Right cardiac atrium (tissue), 5 donors: ENCODE measurements at regions not wholly inside any gene's neighbourhood (a gene's known extent, or its start where the extent isn't known, plus 50 kb on each side); places are given as distances from the start of the nearest gene placed in this dataset.

Source experiments
- ATAC-seq, 2 donors: fragments of 200-7000 bp; cut with Tn5 transposase; one replicate each; pipeline versions ENCODE4 v1.8.0 to v1.9.1; 2020; ENCODE audit warnings: moderate library complexity in 2 of 2, mild to moderate bottlenecking in 1 of 2
- DNase-seq, 3 donors: peaks; one replicate each; pipeline ENCODE4 v3.0.0-alpha.2; 2020
- H3K27ac ChIP-seq: one replicate; pipeline ENCODE4 v1.5.1; 2013; ENCODE audit warnings: mild to moderate bottlenecking, low read length, control low read depth, moderate library complexity
- H3K27me3 ChIP-seq: one replicate; pipeline ENCODE4 v1.6.1; 2013; ENCODE audit not compliant: control insufficient read depth, insufficient read depth
- H3K4me1 ChIP-seq: one replicate; pipeline ENCODE4 v1.6.1; 2013; ENCODE audit warnings: low read length; ENCODE audit not compliant: control insufficient read depth, insufficient read depth
- H3K4me3 ChIP-seq: one replicate; pipeline ENCODE4 v1.5.1; 2013; ENCODE audit warnings: low read length, control low read depth
- H3K9me3 ChIP-seq: one replicate; pipeline ENCODE4 v1.6.1; 2013; ENCODE audit warnings: low read length; ENCODE audit not compliant: control insufficient read depth
- WGBS: extraction: QIAGEN DNeasy Blood & Tissue Kit; methylation state at CpG from one replicate; pipeline ENCODE4 v1.1.7; 2013; 5-methylcytosine and 5-hydroxymethylcytosine counted together
- intact Hi-C, 4 donors: fragments of 100-400 bp; cut with DNase I; formaldehyde crosslinking; loops; one replicate each; pipeline versions ENCODE4 v1.11.0 to v1.14.0; 2022 to 2023
- donor health status: healthy with polysubstance abuse.
- donor health status: DM: no; HTN: yes; CAD: no.
- donor health status: DM: no; HTN: no; CAD: no.
- donor health status: DM: no; HTN: yes; CAD: no; lungs with severe emphysema.
- donor health status: DM: yes; HTN: yes; CAD: no.

DNA sequence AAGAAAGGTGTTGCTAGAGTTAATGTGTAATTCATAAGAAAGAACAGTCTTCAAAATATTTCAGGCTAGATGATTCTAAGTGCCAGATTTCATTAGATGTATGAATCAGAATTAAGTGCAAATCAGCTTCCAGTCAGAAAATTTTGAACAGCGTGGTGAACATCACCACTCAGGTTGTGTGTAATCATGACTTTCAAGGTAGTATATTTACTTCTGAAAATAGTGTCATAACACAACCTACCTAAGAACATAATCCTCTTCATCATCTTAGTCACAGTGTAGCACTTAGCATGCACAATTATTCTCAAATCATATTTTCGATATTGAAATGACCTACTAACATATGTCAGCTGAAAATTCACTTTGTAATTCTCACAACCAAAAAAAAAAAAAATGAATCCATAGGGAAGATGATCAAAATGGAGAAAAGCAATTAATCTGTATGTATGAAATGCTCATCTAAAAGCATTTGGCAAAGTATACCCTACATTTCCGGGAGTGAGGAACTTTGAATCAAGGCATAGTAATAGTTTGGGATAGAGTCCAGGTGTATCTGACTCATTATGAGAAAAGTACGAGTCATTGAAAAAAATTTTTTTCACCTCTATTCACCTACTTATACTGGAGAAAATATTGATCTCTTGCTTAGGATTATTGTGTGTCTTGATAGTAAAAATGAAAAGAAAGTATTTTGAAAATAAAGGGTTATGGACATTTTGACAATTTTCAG is 221.8 kb upstream of the CHRM3 start:
- DNase-seq (no peak), ATAC-seq (no peak)
- no peak overlapping the region for H3K4me3 ChIP-seq
- H3K4me1 ChIP-seq = no peaks in the 10 kb centered on the region
- WGBS = 81% methylated on average over 4 of the region's 4 CpGs
- intact Hi-C loops = no loop called here
- H3K27me3 ChIP-seq = no peaks in the 10 kb centered on the region
- no peak overlapping the region for H3K27ac ChIP-seq
- H3K9me3 ChIP-seq = no peaks in the 10 kb centered on the region

DNA sequence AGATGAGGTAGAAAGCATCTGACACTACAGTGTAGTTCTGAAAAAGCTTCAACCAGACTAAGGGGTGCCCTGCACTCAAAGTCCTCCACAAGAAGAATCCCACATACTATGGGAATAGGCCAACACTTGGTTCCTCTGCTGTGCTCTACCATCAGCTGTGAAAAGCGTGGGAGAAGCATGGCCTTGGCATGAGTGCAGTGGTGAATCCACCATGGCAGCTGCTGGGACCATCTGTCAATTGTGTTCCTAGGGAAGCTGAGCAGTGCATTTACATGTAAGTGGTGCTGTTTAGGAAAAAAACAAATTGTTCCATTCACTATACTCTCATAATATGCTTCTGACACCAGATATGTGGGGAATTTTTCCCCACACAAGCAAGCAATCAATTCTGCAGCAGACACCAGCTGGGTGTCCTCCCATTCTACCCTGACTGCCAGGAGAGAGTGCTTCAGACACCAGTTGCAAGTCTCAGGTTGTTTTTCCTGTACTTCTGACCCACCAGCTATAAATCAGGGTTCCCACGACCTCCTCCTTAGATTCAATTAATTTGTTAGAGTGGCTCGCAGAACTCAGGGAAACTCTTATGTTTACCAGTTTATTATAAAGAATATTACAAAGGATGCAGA is 230.8 kb upstream of the CHRM3 start:
- intact Hi-C loops = no loop called here
- ATAC-seq (no peak), DNase-seq (no peak)
- H3K27me3 ChIP-seq = no peaks in the 10 kb centered on the region
- 64% methylated on average over 3 of the region's 3 CpGs for WGBS
- no peaks in the 10 kb centered on the region for H3K9me3 ChIP-seq
- no peak overlapping the region for H3K27ac ChIP-seq
- H3K4me1 ChIP-seq = no peaks in the 10 kb centered on the region
- no peak overlapping the region for H3K4me3 ChIP-seq

DNA sequence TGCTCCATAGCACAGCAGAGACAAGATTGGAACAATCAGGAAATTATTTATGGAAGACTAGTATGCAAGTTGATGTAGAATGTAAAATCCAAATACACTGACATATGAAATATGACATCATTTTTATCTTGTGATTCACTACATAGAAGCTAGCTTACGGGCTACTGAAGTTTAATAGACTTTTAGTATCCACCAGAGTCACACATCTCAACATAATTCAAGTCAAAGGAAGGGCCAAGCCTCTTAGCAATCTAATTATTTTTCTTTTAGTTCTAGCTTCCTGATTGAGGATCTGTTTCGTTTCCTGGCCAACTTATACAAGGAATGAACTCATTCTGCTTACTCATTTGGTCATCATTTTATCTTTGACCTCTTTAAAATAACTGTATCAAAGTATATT is 234.4 kb upstream of the CHRM3 start:
- Histone ChIP-seq H3K4me1 (no peaks in the 10 kb centered on the region), H3K27ac (no peak overlapping the region), H3K9me3 (no peaks in the 10 kb centered on the region), H3K4me3 (no peak overlapping the region), H3K27me3 (no peaks in the 10 kb centered on the region)
- 66% methylated on average over 2 of the region's 2 CpGs for WGBS
- intact Hi-C loops = no loop called here
- ATAC-seq = no peak
- no peak for DNase-seq

DNA sequence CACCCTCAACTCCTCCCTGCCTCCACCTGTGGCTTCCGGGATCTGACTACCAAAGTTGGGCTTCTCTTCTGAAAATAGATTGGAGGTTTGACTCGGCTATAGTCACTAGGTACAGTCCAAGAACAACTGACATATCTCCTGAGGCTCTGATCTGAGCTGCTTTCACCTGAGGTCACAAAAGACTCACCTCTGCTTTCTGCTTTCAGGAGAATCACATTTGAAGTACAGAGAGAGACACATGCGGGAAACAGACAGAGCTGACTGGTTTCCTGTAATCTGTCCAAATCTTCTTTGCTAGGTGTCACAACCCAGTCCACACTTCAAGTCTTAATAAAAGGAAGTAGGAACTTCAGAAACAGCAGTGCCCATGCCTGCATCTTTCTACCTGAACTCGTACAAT is 245.4 kb upstream of the CHRM3 start:
- DNase-seq (no peak), ATAC-seq (no peak)
- Histone ChIP-seq H3K9me3 (no peaks in the 10 kb centered on the region), H3K27me3 (no peaks in the 10 kb centered on the region), H3K27ac (no peak overlapping the region), H3K4me3 (no peak overlapping the region), H3K4me1 (no peaks in the 10 kb centered on the region)
- intact Hi-C loops = no loop called here
- 87% methylated on average over 4 of the region's 4 CpGs for WGBS

DNA sequence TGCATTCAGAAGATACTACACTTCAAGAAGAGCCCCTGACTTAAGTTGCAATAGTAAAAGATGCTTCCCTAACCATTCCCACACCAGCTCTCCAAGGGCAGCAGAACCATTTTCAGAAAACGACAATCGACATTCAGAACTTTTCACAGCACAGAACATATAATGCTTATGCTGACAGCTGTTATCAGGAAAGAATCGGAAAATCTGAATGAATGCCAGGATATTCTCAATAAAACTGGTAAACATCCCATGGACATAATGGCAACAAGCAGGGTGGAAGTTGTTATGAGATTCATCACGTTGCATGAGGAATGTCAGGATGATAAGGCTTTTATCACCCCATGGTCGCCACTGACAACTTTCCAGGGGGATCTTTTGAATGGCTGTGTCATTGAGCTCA is 246.6 kb upstream of the CHRM3 start:
- Histone ChIP-seq H3K9me3 (no peaks in the 10 kb centered on the region), H3K27me3 (no peaks in the 10 kb centered on the region), H3K27ac (no peak overlapping the region), H3K4me1 (no peaks in the 10 kb centered on the region), H3K4me3 (no peak overlapping the region)
- DNase-seq = no peak
- 42% methylated on average over 5 of the region's 5 CpGs for WGBS
- no peak for ATAC-seq
- intact Hi-C loops = no loop called here

DNA sequence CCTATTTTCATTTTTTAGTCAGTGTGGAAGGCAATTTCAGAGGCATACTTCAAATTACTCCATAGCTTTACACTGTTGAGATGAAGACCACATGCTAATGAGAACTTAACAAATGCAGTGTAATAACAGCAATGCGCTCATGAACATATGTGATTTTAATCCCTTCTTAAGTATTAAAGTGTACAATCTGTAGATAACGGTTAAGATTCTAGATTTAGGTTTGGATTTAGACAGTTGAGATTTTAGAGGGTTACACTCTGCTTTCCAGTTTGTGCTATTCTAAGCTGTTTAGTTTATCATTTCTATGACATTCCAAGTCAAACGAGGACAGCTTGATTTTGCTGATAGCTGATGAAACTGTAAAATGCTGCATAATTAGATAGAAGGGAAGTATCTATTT is 257.8 kb upstream of the CHRM3 start:
- Histone ChIP-seq H3K9me3 (no peaks in the 10 kb centered on the region), H3K27me3 (no peaks in the 10 kb centered on the region), H3K4me3 (no peak overlapping the region), H3K27ac (no peak overlapping the region), H3K4me1 (no peaks in the 10 kb centered on the region)
- intact Hi-C loops = no loop called here
- 64% methylated on average over 3 of the region's 3 CpGs for WGBS
- no peak for ATAC-seq
- DNase-seq = no peak

DNA sequence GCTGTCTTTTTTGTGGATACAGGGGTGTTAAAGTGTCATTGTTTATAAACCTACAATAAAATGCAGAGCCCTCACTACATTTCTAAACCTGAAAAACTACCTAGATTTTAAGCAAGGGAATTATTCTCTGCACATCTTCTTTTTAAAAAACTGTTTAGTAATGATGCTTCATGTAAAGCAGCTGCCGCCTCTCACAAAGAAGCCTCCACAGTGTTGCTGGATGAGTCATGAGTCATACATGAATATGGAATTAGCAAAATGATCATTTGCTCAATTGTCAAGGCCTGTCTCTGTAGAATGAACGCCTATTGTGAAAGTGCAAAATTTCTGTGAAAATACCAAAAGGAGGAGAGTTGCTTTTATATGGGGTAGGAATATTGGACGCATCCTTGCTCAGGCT is 259.5 kb upstream of the CHRM3 start:
- Histone ChIP-seq H3K27ac (no peak overlapping the region), H3K4me3 (no peak overlapping the region), H3K4me1 (no peaks in the 10 kb centered on the region), H3K9me3 (no peaks in the 10 kb centered on the region), H3K27me3 (no peaks in the 10 kb centered on the region)
- no peak for DNase-seq
- WGBS = 84% methylated on average over 3 of the region's 3 CpGs
- intact Hi-C loops = no loop called here
- no peak for ATAC-seq

DNA sequence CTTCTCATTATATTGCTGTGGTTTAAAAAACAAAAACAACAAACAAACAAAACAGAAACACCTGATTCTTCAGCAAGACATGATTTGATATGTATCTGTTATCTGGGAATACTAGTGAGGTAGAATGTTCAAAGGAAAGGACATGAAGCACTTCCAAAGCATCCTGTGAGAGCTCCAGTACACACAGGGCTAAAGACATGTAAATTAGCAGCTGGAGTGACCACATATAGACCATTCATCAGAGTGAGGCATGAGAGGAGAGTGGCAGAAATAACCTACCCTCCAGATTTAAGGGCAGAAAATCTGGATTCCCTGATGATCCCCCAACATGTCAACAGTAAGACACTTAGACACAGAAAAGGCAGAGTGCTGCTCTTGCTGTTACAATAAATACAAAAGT is 260.5 kb upstream of the CHRM3 start:
- DNase-seq (no peak), ATAC-seq (no peak)
- no peaks in the 10 kb centered on the region for H3K27me3 ChIP-seq
- H3K4me3 ChIP-seq = no peak overlapping the region
- no peak overlapping the region for H3K27ac ChIP-seq
- intact Hi-C loops = no loop called here
- no peaks in the 10 kb centered on the region for H3K9me3 ChIP-seq
- no peaks in the 10 kb centered on the region for H3K4me1 ChIP-seq

DNA sequence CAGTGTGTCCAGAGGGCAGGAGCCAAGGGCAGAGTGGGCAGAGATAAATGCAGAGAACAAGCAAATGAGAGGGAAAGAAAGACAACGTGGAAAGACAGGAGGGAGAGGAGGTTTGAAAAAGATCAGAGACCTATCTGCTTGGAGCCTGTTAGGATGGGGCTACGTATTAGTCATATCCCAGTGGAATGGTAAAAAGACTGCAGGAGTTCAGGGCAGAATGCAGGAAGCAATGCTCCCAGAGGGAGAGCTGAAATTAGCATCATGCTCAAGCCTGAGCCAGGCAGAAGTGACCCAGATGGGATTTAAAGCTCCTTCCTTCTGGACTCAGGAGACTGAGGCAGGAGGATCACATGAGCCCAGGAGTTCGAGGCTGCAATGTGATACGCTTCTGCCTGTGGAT is 261.3 kb upstream of the CHRM3 start:
- Histone ChIP-seq H3K4me1 (no peaks in the 10 kb centered on the region), H3K4me3 (no peak overlapping the region), H3K27ac (no peak overlapping the region), H3K9me3 (no peaks in the 10 kb centered on the region), H3K27me3 (no peaks in the 10 kb centered on the region)
- no peak for DNase-seq
- WGBS = 47% methylated on average over 4 of the region's 4 CpGs
- intact Hi-C loops = no loop called here
- ATAC-seq = no peak

DNA sequence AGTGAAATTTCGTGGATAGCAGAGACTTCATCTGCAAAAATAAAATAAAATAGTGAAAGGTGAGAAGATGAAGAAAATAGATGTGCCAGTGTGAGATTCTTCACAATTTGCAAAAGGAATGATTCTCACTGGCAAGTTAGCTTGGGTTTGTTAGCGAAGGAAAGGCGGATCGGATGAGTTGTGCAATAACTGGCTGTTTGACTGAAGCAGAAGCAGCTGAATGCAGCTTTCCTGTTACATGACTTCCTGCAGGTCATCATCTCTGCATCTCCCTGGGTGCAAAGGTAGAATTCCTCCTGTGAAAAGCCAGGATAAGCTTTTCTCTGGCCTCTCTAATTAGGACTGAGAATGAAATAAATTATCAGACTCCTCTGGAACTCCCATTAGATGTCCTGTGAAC is 263.1 kb upstream of the CHRM3 start:
- WGBS = 71% methylated on average over 4 of the region's 4 CpGs
- no peaks in the 10 kb centered on the region for H3K27me3 ChIP-seq
- no peak for DNase-seq
- no peak overlapping the region for H3K27ac ChIP-seq
- no peak overlapping the region for H3K4me3 ChIP-seq
- no peaks in the 10 kb centered on the region for H3K4me1 ChIP-seq
- ATAC-seq = no peak
- intact Hi-C loops = no loop called here
- no peaks in the 10 kb centered on the region for H3K9me3 ChIP-seq

DNA sequence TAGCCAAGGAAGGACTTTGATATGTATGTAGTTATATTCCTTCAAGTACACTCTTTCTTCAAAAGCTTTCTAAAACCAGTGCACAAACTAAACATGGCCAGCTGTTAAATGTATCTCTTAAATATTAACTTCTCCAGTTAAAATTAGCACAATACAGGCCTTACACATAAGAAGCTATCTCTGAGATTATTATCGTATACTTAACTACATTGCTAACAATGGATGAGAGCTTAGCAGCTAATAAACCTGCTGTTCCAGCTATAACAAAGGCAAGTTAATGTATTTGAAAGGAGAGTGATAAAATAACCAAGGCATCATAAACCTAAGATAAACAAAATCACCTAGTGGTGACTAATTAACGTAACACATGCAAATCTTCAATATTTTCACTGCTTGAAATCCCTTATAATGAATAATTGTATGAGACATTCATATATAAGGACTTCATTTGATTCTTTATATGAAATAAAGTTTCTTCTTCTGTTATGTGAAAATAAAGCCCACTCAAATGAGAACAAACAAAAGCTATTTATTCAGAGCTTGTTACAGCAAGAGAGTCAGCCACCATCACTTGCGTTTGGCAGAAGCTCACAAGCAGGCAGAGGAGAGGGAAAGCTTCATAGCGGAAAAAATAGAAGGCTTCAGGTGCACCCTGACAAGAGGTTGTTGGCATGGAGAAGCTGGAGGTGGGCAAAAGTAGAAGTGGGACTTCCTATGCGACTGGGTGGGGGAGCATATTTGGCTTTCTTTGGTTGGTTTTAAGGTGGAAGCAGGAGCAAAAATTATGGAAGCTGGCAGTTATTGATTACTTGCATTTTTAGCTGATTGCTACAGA is 274.1 kb upstream of the CHRM3 start:
- H3K27me3 ChIP-seq = no peaks in the 10 kb centered on the region
- WGBS = 74% methylated on average over 5 of the region's 5 CpGs
- H3K4me1 ChIP-seq = no peaks in the 10 kb centered on the region
- H3K27ac ChIP-seq = no peak overlapping the region
- H3K9me3 ChIP-seq = no peaks in the 10 kb centered on the region
- intact Hi-C loops = no loop called here
- ATAC-seq (no peak), DNase-seq (no peak)
- H3K4me3 ChIP-seq = no peak overlapping the region
